ENCODE measurements at regions not wholly inside any gene's neighbourhood (a gene's known extent, or its start where the extent isn't known, plus 50 kb on each side); places are given as distances from the start of the nearest gene placed in this dataset.
"Not testable (repeated sequence)": the region's sequence is repeated elsewhere in the genome, so short reads cannot be mapped to it uniquely, and the experiment has no call there.

- DNase-seq = no peak
- H3K36me3 ChIP-seq = no peaks in the 10 kb centered on the region
- 0 out of 2 replicates have a peak, but pooled peaks cover 3% of the 10 kb centered on the region for H3K4me1 ChIP-seq
- no peaks in the 10 kb centered on the region for H3K27me3 ChIP-seq
- no peak overlapping the region for H3K4me3 ChIP-seq
- H3K9me3 ChIP-seq (replicated peaks) = peaks cover 34% of the 10 kb centered on the region
- no peak overlapping the region for H3K27ac ChIP-seq
Measured at GRCh38 chr10:31679936-31680335, 248.7 kb downstream of the ARHGAP12 start.

DNA sequence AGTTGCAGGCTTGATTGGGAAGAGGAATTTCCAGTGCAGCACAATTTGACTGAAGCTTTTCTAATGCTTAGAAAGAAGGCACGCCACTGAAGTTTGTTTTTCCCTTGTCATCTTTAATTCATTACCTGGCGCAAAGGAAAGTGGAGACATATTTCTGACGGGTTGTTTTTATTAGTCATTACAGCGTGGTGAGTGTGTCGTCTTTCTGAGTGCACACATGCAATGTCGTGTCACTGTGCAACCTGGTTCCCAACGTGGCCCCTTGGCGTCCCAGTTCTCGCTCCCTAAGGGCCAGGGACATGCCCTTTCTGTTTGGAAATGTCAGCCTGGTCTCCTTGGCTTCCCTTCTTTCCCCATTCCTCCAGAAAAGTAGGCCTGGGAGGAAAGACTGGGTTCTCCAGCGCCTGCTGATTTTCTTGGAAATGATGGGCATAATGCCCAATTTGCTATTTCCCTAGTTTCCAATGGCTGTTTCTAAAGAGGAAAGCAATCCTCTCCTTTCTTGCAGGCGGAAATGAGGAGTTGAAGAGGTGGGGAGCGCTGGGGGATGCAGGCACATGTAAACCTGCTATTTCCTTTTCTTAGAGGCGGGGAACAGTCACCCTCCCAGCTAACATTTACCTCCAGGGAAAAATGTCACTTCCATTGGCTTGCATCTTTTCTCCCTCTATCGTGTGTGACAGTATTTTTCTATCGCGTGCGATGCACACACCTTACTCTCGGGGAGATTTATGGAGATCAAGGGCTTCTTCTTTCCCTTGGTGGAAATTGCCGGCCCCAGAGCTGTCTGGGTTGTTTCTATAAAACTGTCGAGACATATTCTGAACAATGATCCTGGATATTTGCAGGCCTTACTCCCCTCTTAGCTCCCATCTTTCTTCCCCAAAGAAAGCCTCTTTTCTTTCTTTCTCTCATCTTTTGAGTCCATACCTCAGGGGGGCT is 249.8 kb downstream of the ARHGAP12 start:
- Histone ChIP-seq H3K27ac (no peak overlapping the region), H3K36me3 (no peaks in the 10 kb centered on the region), H3K9me3 (replicated peaks) (peaks cover 30% of the 10 kb centered on the region), H3K4me1 (0 out of 2 replicates have a peak, but pooled peaks cover 3% of the 10 kb centered on the region), H3K4me3 (no peak overlapping the region), H3K27me3 (no peaks in the 10 kb centered on the region)
- DNase-seq = no peak

DNA sequence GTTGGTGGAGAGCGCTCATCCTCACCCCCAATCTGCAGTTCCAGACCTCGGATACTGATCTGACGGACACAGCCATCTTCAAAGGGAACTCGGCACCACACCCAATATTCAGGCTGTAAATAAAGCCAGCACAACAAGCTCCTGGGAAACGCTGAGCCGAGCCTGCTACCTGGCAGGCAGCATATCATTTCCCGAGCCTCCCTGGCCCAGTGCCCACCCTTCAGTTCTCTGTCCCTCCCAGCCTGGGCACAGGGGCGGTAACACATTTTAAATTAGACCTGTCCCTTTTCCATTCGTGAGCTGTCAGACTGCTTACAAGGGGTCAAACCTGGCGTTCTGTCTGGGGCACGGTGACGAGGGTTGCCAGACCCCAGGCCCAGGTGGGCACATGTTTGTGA is 250.5 kb downstream of the ARHGAP12 start:
- Histone ChIP-seq H3K27ac (no peak overlapping the region; the same call in 1 of the 2 replicates), H3K9me3 (replicated peaks) (peaks cover 23% of the 10 kb centered on the region), H3K4me1 (0 out of 2 replicates have a peak, but pooled peaks cover 3% of the 10 kb centered on the region), H3K4me3 (no peak overlapping the region), H3K27me3 (no peaks in the 10 kb centered on the region), H3K36me3 (no peaks in the 10 kb centered on the region)
- DNase-seq = no peak

- H3K27ac ChIP-seq = peak overlapping the region; percentile 39
Measured at GRCh38 chr10:31677195-31678138, 251.2 kb downstream of the ARHGAP12 start.

DNA sequence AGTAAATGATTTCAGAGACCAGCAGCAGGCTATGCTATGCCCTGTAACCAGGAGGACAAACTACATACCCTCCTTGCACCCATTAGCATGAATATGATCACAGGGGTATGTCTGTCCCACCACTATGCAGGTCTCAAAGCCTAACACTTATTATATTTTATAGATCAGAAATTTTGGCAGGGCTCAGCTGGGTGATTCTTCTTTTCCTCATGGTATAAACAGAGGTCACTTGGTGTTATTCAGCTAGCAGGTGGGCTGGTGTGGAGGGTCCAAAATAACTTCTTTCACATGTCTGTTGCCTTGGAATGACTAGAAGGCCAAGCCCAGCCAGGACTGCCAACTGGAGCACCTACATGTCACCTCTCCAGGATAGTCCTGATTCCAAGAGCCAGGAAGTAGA is 252.9 kb downstream of the ARHGAP12 start:
- no peak for DNase-seq
- no peaks in the 10 kb centered on the region for H3K27me3 ChIP-seq
- H3K9me3 ChIP-seq (replicated peaks) = peaks cover 23% of the 10 kb centered on the region
- no peak overlapping the region for H3K4me3 ChIP-seq
- H3K36me3 ChIP-seq = no peaks in the 10 kb centered on the region
- 0 out of 2 replicates have a peak, but pooled peaks cover 3% of the 10 kb centered on the region for H3K4me1 ChIP-seq
- H3K27ac ChIP-seq = no peak overlapping the region

More at GRCh38 chr10:31677195-31678138, 251.2 kb downstream of the ARHGAP12 start:
- peaks cover 23% of the 10 kb centered on the region for H3K9me3 ChIP-seq (replicated peaks)
- H3K4me1 ChIP-seq = 0 out of 2 replicates have a peak, but pooled peaks cover 3% of the 10 kb centered on the region
- H3K27me3 ChIP-seq = no peaks in the 10 kb centered on the region
- peak; percentile 56 to 57 for DNase-seq
- H3K4me3 ChIP-seq = no peak overlapping the region
- no peaks in the 10 kb centered on the region for H3K36me3 ChIP-seq

GRCh38 chr10:31669357-31669756 is 259.3 kb downstream of the ARHGAP12 start:
- H3K4me1 ChIP-seq = peaks cover 16% of the 10 kb centered on the region
- H3K27ac ChIP-seq = no peak overlapping the region
- H3K9me3 ChIP-seq (replicated peaks) = peaks cover 12% of the 10 kb centered on the region
- no peaks in the 10 kb centered on the region for H3K27me3 ChIP-seq
- H3K4me3 ChIP-seq = no peak overlapping the region
- no peaks in the 10 kb centered on the region for H3K36me3 ChIP-seq
- no peak for DNase-seq

GRCh38 chr10:31668326-31668725 is 260.3 kb downstream of the ARHGAP12 start:
- peaks cover 11% of the 10 kb centered on the region for H3K9me3 ChIP-seq (replicated peaks)
- no peak for DNase-seq
- no peaks in the 10 kb centered on the region for H3K36me3 ChIP-seq
- H3K27ac ChIP-seq = no peak overlapping the region
- H3K4me3 ChIP-seq = no peak overlapping the region
- peaks cover 26% of the 10 kb centered on the region for H3K4me1 ChIP-seq
- H3K27me3 ChIP-seq = no peaks in the 10 kb centered on the region

GRCh38 chr10:31665764-31666279 is 262.8 kb downstream of the ARHGAP12 start:
- not testable (repeated sequence) for H3K36me3 ChIP-seq; H3K9me3 ChIP-seq (replicated peaks); H3K27me3 ChIP-seq; DNase-seq; H3K4me3 ChIP-seq
- H3K4me1 ChIP-seq = peaks cover 36% of the 10 kb centered on the region
- peak overlapping the region; percentile 99 for H3K27ac ChIP-seq

DNA sequence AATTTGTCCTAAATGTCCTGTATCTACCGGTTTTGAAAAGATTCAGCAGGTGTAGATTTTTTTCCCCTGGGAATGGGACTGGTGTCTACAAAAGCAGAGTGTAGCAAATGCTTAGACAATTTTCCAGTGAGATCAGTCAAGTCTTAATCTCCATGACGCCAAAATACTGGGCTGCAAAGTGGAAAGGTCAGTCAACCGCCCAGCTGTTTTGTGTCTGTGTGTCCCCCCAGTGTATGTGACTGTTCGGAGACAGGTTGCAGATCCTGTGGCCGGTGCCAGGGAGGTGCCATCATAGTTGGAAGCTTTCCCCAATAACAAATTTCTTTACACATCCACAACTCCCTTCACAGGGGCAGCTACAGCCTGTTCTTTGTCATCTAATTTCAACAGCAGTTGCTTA is 263.8 kb downstream of the ARHGAP12 start:
- Histone ChIP-seq H3K4me1 (peaks cover 36% of the 10 kb centered on the region), H3K9me3 (replicated peaks) (peaks cover 7% of the 10 kb centered on the region), H3K4me3 (no peak overlapping the region), H3K36me3 (no peaks in the 10 kb centered on the region), H3K27me3 (no peaks in the 10 kb centered on the region), H3K27ac (peak overlapping the region; percentile 99)
- DNase-seq = peak; percentile 97 to 100

GRCh38 chr10:31664071-31664470 is 264.6 kb downstream of the ARHGAP12 start:
- DNase-seq = peak; percentile 88 to 93
- not testable (repeated sequence) for H3K36me3 ChIP-seq; H3K9me3 ChIP-seq (replicated peaks); H3K27me3 ChIP-seq; H3K4me3 ChIP-seq
- Histone ChIP-seq H3K4me1 (peaks cover 36% of the 10 kb centered on the region), H3K27ac (peak overlapping the region; percentile 99)

GRCh38 chr10:31660300-31660699 is 268.3 kb downstream of the ARHGAP12 start:
- no peak for DNase-seq
- H3K4me1 ChIP-seq = peaks cover 36% of the 10 kb centered on the region
- peaks cover 9% of the 10 kb centered on the region for H3K9me3 ChIP-seq (replicated peaks)
- no peak overlapping the region for H3K27ac ChIP-seq
- no peak overlapping the region for H3K4me3 ChIP-seq
- H3K27me3 ChIP-seq = no peaks in the 10 kb centered on the region
- 0 out of 2 replicates have a peak, but pooled peaks cover 2% of the 10 kb centered on the region for H3K36me3 ChIP-seq

- H3K4me1 ChIP-seq = peaks cover 31% of the 10 kb centered on the region
- H3K27me3 ChIP-seq = no peaks in the 10 kb centered on the region
- H3K36me3 ChIP-seq = 0 out of 2 replicates have a peak, but pooled peaks cover 2% of the 10 kb centered on the region
- no peak for DNase-seq
- H3K27ac ChIP-seq = no peak overlapping the region
- H3K4me3 ChIP-seq = no peak overlapping the region
- peaks cover 9% of the 10 kb centered on the region for H3K9me3 ChIP-seq (replicated peaks)
Measured at GRCh38 chr10:31659665-31660064, 269.0 kb downstream of the ARHGAP12 start.

DNA sequence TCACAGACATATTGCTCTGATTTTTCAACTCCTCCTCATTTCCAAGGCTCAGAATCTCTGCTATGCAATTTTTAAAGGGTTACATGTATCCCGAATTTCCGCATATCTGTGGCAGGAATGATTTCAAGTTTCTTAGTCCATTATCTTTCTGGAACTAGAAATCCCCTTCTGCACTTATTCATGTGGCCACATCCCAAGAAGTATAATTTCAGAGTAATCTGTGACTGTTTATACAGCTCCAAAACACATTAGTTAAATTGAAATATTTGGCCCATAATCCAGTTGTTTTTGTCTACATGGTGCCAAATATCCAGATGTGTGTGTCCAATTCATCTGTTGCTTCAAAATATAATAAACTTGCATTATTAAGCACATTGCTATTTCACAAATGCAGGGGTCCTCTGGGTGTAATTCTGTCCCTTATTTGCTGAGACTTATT is 271.2 kb downstream of the ARHGAP12 start:
- no peak for DNase-seq
- H3K27ac ChIP-seq = no peak overlapping the region; the same call in 1 of the 2 replicates
- H3K27me3 ChIP-seq = no peaks in the 10 kb centered on the region
- H3K36me3 ChIP-seq = 0 out of 2 replicates have a peak, but pooled peaks cover 2% of the 10 kb centered on the region
- peaks cover 9% of the 10 kb centered on the region for H3K4me1 ChIP-seq
- H3K9me3 ChIP-seq (replicated peaks) = peaks cover 9% of the 10 kb centered on the region
- no peak overlapping the region for H3K4me3 ChIP-seq

DNA sequence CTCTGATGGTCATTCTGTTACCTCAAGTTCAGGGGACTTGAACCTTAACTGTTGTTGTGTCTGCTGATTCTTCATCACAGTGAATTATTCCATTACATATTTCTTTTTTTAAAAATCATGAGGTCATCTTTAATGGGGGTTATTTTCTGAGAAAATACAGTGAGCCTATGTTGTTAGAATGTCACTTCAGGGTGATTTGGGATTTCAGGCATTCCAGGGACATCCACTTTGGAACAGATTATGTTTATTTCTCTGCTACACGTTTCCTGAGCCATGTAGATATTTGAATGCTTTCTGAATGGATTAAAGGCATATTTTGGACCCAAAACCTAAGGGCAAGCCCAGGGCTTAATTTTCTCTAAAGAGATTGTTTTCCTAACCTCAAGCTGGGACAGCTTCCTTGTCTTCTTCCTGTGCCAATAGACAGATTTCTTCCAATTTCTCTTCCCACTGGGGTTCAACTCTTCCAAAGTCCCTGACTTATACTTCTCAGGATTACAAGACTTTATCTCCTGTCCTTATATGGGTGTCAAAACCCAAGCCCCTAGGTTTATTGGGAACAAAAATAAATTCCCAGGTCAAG is 271.7 kb downstream of the ARHGAP12 start:
- Histone ChIP-seq H3K4me1 (peaks cover 12% of the 10 kb centered on the region), H3K36me3 (0 out of 2 replicates have a peak, but pooled peaks cover 2% of the 10 kb centered on the region), H3K27ac (peak overlapping the region; percentile 5; the same call in 1 of the 2 replicates), H3K4me3 (no peak overlapping the region), H3K9me3 (replicated peaks) (peaks cover 9% of the 10 kb centered on the region), H3K27me3 (no peaks in the 10 kb centered on the region)
- DNase-seq = no peak
